HUES48 (cell line): ENCODE measurements at regions not wholly inside any gene's neighbourhood (a gene's known extent, or its start where the extent isn't known, plus 50 kb on each side); places are given as distances from the start of the nearest gene placed in this dataset.
"Not testable (repeated sequence)": the region's sequence is repeated elsewhere in the genome, so short reads cannot be mapped to it uniquely, and the experiment has no call there.

ENCODE experiments used
- H3K27ac ChIP-seq: one replicate; pipeline ENCODE4 v1.7.0; 2013; ENCODE audit warnings: low read depth, low read length, inconsistent platforms
- H3K27me3 ChIP-seq: 2 replicates; pipeline ENCODE4 v1.6.1; 2013; ENCODE audit warnings: mild to moderate bottlenecking, low read length; ENCODE audit not compliant: control insufficient read depth, insufficient read depth
- H3K36me3 ChIP-seq: 2 replicates; pipeline ENCODE4 v1.6.1; 2013; ENCODE audit warnings: low read length; ENCODE audit not compliant: control insufficient read depth, insufficient read depth
- H3K4me1 ChIP-seq: 2 replicates; pipeline ENCODE4 v1.6.1; 2013; ENCODE audit warnings: mild to moderate bottlenecking, low read length; ENCODE audit not compliant: control insufficient read depth, insufficient read depth
- H3K4me3 ChIP-seq: 2 replicates; pipeline ENCODE4 v1.5.1; 2013; ENCODE audit warnings: mild to moderate bottlenecking, low read depth, low read length
- H3K9ac ChIP-seq: 2 replicates; pipeline ENCODE4 v1.6.1; 2013; ENCODE audit warnings: mild to moderate bottlenecking, low read depth, low read length, moderate library complexity
- H3K9me3 ChIP-seq: 2 replicates; pipeline ENCODE4 v1.6.1; 2013; ENCODE audit warnings: low read length; ENCODE audit not compliant: control insufficient read depth, insufficient read depth

DNA sequence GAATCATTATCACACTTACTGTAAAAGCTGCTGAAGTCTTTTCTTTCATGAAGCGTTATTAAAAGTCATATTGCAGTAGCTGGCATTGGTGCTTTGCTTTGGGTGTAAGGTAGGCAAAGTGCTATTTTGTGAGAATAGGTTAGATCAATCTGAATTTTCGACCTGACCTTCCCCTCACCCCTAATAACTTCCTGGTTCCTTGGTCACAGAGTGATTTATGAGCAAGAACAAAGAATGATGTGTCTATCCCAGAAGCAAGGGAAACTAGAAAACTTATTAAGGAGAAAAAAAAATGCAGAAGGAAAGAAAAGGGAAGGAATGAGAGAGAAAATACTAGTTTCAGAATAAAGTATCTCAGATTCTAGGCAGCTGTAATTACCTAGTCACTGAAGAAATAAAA lies 163.1 kb upstream of the MEIS1 start:
- Histone ChIP-seq H3K9me3 (no peaks in the 10 kb centered on the region), H3K9ac (no peak overlapping the region), H3K4me1 (peaks cover 21% of the 10 kb centered on the region), H3K27me3 (no peaks in the 10 kb centered on the region), H3K27ac (no peak overlapping the region), H3K4me3 (no peak overlapping the region), H3K36me3 (no peaks in the 10 kb centered on the region)

DNA sequence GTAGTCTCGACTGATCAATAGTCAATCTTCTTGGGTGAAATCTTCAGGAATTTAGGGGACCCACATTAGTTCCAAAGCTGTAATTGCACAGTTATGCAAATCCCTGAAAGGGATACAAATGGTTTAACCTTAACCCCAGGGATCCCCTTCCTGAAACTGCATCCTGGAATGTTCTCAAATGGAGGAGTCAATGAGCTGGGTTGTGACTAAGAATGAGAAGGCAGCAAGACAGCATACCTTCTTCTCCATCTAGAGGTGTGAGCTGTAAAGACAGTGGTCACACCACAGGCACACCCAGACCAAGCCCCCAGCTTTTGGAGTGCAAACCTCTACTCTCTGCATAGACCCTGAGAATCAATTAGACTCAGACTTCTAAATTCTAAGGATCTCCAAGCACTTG lies 164.7 kb upstream of the MEIS1 start:
- H3K36me3 ChIP-seq: no peaks in the 10 kb centered on the region
- no peak overlapping the region for H3K9ac ChIP-seq
- peaks cover 21% of the 10 kb centered on the region for H3K4me1 ChIP-seq
- no peaks in the 10 kb centered on the region for H3K27me3 ChIP-seq
- H3K4me3 ChIP-seq: no peak overlapping the region
- no peak overlapping the region for H3K27ac ChIP-seq
- H3K9me3 ChIP-seq: no peaks in the 10 kb centered on the region

DNA sequence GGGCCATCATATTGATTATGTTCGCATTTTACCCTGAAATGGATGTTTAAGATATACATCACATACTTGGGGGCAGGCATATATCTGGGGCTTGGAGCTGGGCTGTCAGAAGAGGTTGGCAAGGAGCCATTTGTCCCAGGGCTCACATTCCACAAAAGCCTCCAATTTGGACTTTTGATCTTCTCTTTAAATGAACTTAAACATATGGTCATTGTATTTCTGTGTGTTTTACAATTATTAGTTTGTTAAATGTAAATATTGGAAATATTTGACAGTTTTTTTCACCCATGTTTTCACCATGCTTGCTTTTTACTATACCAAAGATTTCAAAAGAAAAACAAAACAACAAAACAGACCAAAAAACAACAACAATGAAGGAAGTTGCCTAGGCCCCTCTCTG lies 165.8 kb upstream of the MEIS1 start:
- Histone ChIP-seq H3K27me3 (no peaks in the 10 kb centered on the region), H3K9ac (no peak overlapping the region), H3K4me3 (no peak overlapping the region), H3K27ac (no peak overlapping the region), H3K4me1 (peaks cover 21% of the 10 kb centered on the region), H3K36me3 (no peaks in the 10 kb centered on the region), H3K9me3 (no peaks in the 10 kb centered on the region)

DNA sequence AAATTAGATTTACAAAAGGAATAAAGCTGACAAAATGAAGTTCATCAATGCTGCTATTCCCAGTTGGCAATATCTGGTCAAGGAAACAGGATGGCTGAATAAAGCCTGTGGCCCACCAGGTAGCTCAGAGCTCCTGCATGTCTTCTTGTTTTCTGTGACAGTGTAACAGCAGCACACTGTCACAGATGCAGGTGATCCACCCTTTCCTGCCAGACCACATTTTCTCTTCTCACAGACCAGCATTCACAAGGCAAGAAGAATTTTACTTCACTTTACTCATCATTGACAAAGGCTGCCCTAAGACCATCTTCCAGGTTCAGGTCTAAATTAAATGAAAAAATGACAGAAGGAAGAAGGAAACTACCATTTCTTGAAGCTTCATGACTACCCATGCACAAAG lies 166.2 kb upstream of the MEIS1 start:
- no peaks in the 10 kb centered on the region for H3K36me3 ChIP-seq
- H3K9ac ChIP-seq: no peak overlapping the region
- H3K4me1 ChIP-seq: peaks cover 21% of the 10 kb centered on the region
- H3K4me3 ChIP-seq: no peak overlapping the region
- H3K27ac ChIP-seq: no peak overlapping the region
- H3K9me3 ChIP-seq: no peaks in the 10 kb centered on the region
- no peaks in the 10 kb centered on the region for H3K27me3 ChIP-seq

DNA sequence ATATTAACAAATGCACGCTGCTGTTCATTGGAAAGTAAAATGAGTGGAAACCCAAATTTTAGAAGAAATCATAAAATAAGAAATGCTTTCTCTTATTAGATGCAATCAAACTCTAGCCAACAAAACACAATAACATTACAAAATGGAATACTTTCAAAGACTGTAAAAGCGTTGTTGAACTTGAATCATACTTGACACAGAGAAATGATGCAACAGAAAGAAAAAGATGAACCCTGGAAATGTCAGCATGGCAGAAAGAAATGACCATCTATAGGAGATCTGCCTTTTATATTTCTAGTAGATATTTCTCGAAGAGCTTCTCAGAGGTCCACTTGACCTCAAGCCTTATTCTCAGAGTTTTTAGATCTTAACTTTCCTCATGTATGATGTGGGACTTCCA lies 170.6 kb upstream of the MEIS1 start:
- Histone ChIP-seq H3K27ac (no peak overlapping the region), H3K4me3 (no peak overlapping the region), H3K36me3 (peaks cover 3% of the 10 kb centered on the region; the same call in 1 of the 2 replicates), H3K27me3 (no peaks in the 10 kb centered on the region), H3K9ac (no peak overlapping the region), H3K9me3 (no peaks in the 10 kb centered on the region), H3K4me1 (peaks cover 3% of the 10 kb centered on the region)

DNA sequence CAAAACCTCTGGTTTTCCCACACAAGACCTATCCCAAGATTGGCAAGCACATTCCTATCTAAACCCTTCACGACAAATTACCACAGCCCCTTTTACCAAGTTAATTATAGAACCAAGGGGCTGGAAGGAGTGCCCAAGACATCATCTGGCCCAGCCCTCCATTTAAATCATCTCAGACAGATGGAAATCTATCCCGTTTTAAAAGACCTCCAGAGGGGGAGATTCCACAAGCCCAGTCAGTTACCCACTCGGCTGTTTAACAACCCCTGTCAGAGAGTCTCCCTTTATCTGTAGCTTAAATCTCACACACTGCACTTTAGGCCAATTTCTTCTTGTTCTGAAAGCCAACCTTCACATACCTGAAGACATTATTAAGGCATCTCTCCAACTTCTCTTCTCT lies 179.1 kb upstream of the MEIS1 start:
- H3K9me3 ChIP-seq: no peaks in the 10 kb centered on the region
- peaks cover 6% of the 10 kb centered on the region for H3K4me1 ChIP-seq
- H3K36me3 ChIP-seq: peaks cover 9% of the 10 kb centered on the region; the same call in 1 of the 2 replicates
- no peak overlapping the region for H3K9ac ChIP-seq
- H3K27me3 ChIP-seq: no peaks in the 10 kb centered on the region
- no peak overlapping the region for H3K4me3 ChIP-seq
- no peak overlapping the region for H3K27ac ChIP-seq

DNA sequence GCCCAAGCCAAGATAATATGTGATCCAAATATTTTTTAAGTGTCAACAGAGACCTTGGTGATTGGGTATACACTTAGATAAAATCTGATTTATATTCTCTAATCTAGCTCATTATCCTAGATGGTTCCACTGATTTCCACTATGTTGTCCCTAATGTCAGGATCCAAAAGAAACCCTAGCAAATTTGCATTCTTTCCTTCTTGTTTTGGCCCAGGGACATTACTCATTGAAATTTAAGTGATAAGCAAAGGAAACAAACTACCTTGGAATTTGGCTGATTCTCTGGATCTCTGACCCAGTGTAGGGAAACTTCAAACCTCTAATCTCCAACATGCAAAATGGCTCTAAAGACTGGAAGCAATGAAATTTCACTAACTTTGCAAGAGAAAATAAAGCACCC lies 179.8 kb upstream of the MEIS1 start:
- no peak overlapping the region for H3K27ac ChIP-seq
- H3K4me1 ChIP-seq: peaks cover 11% of the 10 kb centered on the region
- H3K4me3 ChIP-seq: no peak overlapping the region
- H3K36me3 ChIP-seq: peaks cover 16% of the 10 kb centered on the region
- H3K9ac ChIP-seq: no peak overlapping the region
- no peaks in the 10 kb centered on the region for H3K27me3 ChIP-seq
- no peaks in the 10 kb centered on the region for H3K9me3 ChIP-seq

DNA sequence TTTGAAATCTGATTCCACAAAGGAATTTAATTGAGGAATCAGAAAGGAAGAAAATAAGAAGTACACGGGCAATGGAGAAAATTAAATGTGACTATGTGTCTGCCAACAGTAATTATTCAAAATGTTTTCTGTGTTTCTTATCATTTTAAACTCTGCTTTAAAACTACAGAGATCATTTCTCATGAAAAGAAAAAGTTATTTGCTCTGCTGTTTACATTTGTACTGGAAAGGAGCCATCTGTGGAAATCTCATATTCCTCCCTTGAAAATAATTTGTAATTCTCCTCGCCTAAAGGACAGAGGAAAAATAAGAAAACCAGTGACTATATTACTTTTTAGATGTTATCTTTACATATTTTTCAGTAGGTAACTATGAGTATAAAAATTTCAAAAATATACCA lies 181.9 kb upstream of the MEIS1 start:
- Histone ChIP-seq H3K27me3 (no peaks in the 10 kb centered on the region), H3K9ac (no peak overlapping the region)

DNA sequence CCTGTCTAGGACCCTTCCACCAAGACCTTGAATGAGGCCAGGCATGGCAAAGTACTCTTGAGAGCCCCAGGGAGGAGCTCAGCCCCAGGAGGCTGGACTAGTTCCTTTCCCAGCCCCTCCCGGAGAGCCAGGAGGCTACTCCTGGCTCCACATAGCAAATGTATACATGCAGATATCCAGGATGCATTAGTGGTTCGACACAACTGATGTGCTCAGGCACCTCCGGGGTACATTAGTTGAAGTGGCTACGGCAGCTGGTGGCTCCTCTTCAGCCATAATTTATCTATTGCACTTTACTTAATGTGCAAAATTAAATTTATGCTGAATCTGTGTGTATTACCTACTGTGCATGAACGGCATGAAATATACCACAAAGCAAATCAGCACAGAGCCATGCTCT lies 182.8 kb upstream of the MEIS1 start:
- H3K27me3 ChIP-seq: no peaks in the 10 kb centered on the region
- H3K4me3 ChIP-seq: no peak overlapping the region
- H3K9ac ChIP-seq: no peak overlapping the region
- H3K4me1 ChIP-seq: peaks cover 12% of the 10 kb centered on the region
- H3K27ac ChIP-seq: no peak overlapping the region
- H3K36me3 ChIP-seq: peaks cover 19% of the 10 kb centered on the region
- no peaks in the 10 kb centered on the region for H3K9me3 ChIP-seq

More for the DNA sequence above, 181.9 kb upstream of the MEIS1 start:
- Histone ChIP-seq H3K27ac (no peak overlapping the region), H3K4me1 (peaks cover 12% of the 10 kb centered on the region), H3K9me3 (no peaks in the 10 kb centered on the region), H3K36me3 (peaks cover 19% of the 10 kb centered on the region), H3K4me3 (no peak overlapping the region)

DNA sequence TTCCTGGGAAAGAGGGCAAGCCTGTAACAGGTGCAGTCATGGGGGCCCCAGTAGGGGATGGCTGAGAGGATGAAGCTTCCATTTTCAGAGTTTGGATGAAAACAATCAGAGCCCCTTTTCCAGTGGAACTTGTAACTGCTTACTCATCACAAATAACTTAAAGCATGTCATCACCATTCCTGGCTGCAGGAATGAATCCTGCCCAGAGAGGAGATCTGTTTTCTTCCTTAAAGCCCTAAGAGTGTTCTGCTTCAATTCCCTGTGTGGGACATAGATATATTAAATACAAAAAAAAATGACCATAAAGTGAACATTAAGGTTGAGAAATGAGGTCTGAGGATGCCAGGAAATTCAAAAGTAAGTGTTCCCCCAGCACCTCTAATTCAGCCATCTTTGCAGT lies 183.4 kb upstream of the MEIS1 start:
- Histone ChIP-seq H3K9me3 (no peaks in the 10 kb centered on the region), H3K27ac (no peak overlapping the region), H3K4me3 (no peak overlapping the region), H3K4me1 (peaks cover 12% of the 10 kb centered on the region), H3K36me3 (peaks cover 19% of the 10 kb centered on the region), H3K9ac (no peak overlapping the region), H3K27me3 (no peaks in the 10 kb centered on the region)

DNA sequence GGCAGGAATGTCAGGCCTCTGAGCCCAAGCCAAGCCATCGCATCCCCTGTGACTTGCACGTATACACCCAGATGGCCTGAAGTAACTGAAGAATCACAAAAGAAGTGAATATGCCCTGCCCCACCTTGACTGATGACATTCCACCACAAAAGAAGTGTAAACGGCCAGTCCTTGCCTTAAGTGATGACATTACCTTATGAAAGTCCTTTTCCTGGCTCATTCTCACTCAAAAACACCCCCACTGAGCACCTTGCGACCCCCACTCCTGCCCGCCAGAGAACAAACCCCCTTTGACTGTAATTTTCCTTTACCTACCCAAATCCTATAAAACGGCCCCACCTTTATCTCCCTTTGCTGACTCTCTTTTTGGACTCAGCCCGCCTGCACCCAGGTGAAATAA lies 185.8 kb upstream of the MEIS1 start:
- H3K36me3 ChIP-seq: peaks cover 22% of the 10 kb centered on the region
- H3K27ac ChIP-seq, H3K4me3 ChIP-seq, H3K9me3 ChIP-seq, H3K9ac ChIP-seq, H3K27me3 ChIP-seq, H3K4me1 ChIP-seq: not testable (repeated sequence)

DNA sequence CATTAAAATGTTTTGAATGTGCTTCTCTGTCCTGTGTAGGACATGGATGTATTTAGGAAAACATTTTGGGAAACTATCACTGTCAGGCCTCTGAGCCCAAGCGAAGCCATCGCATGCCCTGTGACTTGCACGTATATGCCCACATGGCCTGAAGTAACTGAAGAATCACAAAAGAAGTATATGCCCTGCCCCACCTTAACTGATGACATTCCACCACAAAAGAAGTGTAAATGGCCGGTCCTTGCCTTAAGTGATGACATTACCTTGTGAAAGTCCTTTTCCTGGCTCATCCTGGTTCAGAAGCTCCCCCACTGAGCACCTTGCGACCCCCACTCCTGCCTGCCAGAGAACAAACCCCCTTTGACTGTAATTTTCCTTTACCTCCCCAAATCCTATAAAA lies 191.1 kb upstream of the MEIS1 start:
- H3K36me3 ChIP-seq, H3K9me3 ChIP-seq, H3K27ac ChIP-seq, H3K9ac ChIP-seq, H3K27me3 ChIP-seq, H3K4me3 ChIP-seq: not testable (repeated sequence)
- H3K4me1 ChIP-seq: peaks cover 15% of the 10 kb centered on the region
